ENCODE measurements at regions not wholly inside any gene's neighbourhood (a gene's known extent, or its start where the extent isn't known, plus 50 kb on each side); places are given as distances from the start of the nearest gene placed in this dataset.

DNA sequence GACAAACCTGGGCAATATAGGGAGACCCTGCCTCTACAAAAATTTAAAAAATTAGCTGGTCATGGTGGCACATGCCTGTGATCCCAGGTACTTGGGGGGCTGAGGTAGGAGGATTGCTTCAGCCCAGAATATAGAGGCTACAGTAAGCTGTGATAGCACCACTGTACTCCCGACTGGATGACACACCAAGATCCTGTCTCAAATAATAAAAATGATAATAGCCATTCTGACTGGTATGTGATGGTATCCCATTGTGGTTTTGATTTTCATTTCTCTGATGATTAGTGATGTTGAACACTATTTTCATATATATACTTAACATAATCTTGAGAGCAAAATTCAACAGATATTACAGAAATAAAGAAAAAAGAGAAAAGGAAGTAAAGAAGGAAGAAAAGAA is 1491.0 kb upstream of the PIK3C3 start:
- no peak for TF ChIP-seq JUND (IDR thresholded peaks at IDR 0.05; ENCODE audit: low read depth)
- DNase-seq (ENCODE audit: low read depth in 1 of 2, low spot score in 1 of 2) = no peak
- in situ Hi-C loops (cut with HindIII; ENCODE audit: low pct_unique_long_range_greater_than_20kb, low sequenced_read_pairs) = no loop called here

GRCh38 chr18:40453903-40454302 is 1501.1 kb upstream of the PIK3C3 start:
- TF ChIP-seq JUND (IDR thresholded peaks at IDR 0.05; ENCODE audit: low read depth) = no peak
- in situ Hi-C loops (cut with HindIII; ENCODE audit: low pct_unique_long_range_greater_than_20kb, low sequenced_read_pairs) = no loop called here
- DNase-seq (ENCODE audit: low read depth in 1 of 2, low spot score in 1 of 2) = no peak

DNA sequence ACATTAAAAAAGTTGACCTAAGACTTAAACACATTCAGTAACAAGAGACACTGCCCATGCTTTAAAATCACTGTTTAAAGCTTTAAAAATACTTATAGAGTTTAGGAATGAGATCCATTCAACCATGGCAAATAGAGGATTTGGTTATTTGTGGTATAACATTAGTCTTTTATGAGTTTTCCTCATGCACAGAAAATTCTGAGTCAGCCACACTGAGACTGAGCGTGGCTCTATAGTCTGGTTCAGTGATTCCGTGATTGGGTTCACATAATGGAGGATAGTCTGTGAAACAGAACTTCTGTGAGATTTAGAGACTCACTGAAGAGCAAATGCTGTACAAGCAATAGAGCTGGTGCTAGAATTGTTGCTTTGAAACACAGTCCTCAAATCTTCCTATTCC is 1502.4 kb upstream of the PIK3C3 start:
- TF ChIP-seq JUND (IDR thresholded peaks at IDR 0.05; ENCODE audit: low read depth) = no peak
- DNase-seq (ENCODE audit: low read depth in 1 of 2, low spot score in 1 of 2) = no peak
- in situ Hi-C loops (cut with HindIII; ENCODE audit: low pct_unique_long_range_greater_than_20kb, low sequenced_read_pairs) = no loop called here

DNA sequence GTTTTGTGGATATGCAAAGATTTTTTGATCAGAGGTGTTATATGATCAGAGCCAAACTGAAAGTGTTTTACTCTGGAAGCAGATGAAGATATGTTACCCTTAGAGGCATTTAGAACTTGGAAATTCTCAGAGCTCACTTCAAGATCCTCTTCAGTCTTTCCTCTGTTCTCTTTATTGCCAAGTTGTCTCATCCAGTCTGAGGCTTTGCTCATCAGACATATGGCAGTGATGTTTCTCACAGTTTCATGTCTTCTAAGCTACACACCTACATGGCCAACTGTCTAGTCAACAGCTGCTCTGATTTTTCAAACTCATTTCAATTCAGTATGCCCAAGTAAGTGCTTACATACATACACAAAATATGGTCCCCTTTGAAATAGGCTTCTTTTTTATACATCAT is 1504.3 kb upstream of the PIK3C3 start:
- in situ Hi-C loops (cut with HindIII; ENCODE audit: low pct_unique_long_range_greater_than_20kb, low sequenced_read_pairs) = no loop called here
- TF ChIP-seq JUND (IDR thresholded peaks at IDR 0.05; ENCODE audit: low read depth) = no peak
- no peak for DNase-seq (ENCODE audit: low read depth in 1 of 2, low spot score in 1 of 2)

DNA sequence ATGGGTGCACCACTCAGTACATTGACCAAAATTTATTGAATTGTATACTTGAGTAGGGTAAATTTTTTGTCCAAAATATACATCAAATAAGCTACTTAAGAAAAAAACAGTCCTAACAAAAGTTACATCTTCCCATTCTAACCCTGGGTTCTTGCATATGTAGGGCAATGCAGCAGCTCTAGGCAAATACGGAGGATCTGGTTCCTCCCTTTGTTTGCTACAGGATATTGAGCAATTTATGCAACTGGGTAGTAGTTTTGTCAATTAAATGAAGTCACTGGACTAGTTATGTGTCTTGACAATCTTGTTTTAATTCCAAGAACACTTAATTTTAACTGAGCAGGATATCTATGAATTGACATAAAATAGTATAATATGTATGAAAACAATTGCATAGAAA is 1507.2 kb upstream of the PIK3C3 start:
- in situ Hi-C loops (cut with HindIII; ENCODE audit: low pct_unique_long_range_greater_than_20kb, low sequenced_read_pairs) = no loop called here
- no peak for TF ChIP-seq JUND (IDR thresholded peaks at IDR 0.05; ENCODE audit: low read depth)
- no peak for DNase-seq (ENCODE audit: low read depth in 1 of 2, low spot score in 1 of 2)

- in situ Hi-C loops (cut with HindIII; ENCODE audit: low pct_unique_long_range_greater_than_20kb, low sequenced_read_pairs) = no loop called here
- no peak for DNase-seq (ENCODE audit: low read depth in 1 of 2, low spot score in 1 of 2)
- TF ChIP-seq JUND (IDR thresholded peaks at IDR 0.05; ENCODE audit: low read depth) = no peak
Measured at GRCh38 chr18:40440088-40440487, 1514.9 kb upstream of the PIK3C3 start.

DNA sequence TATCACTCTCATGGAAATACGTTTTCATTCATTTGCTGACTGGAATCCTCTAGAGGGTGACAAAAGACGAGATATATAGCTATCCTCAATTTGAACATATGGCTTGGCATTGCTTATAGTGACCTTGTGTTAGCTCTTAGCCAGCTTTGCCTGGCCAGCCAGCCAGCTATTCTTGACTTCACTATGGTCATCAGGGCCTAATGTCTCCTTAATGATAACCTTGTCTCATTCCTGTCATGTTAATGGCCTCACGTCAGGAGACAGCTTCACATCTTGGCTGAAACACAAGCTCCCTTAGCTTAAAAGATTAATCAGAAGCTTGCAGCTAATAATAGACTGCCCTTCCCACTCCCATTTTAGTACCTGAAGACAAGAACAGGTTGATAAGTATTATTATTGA is 1517.5 kb upstream of the PIK3C3 start:
- in situ Hi-C loops (cut with HindIII; ENCODE audit: low pct_unique_long_range_greater_than_20kb, low sequenced_read_pairs) = no loop called here
- TF ChIP-seq JUND (IDR thresholded peaks at IDR 0.05; ENCODE audit: low read depth) = no peak
- no peak for DNase-seq (ENCODE audit: low read depth in 1 of 2, low spot score in 1 of 2)

GRCh38 chr18:40431071-40431985 is 1523.7 kb upstream of the PIK3C3 start:
- TF ChIP-seq JUND (IDR thresholded peaks at IDR 0.05; ENCODE audit: low read depth) = no peak
- in situ Hi-C loops (cut with HindIII; ENCODE audit: low pct_unique_long_range_greater_than_20kb, low sequenced_read_pairs) = no loop called here
- no peak for DNase-seq (ENCODE audit: low read depth in 1 of 2, low spot score in 1 of 2)

- no peak for TF ChIP-seq JUND (IDR thresholded peaks at IDR 0.05; ENCODE audit: low read depth)
- in situ Hi-C loops (cut with HindIII; ENCODE audit: low pct_unique_long_range_greater_than_20kb, low sequenced_read_pairs) = no loop called here
- no peak for DNase-seq (ENCODE audit: low read depth in 1 of 2, low spot score in 1 of 2)
Measured at GRCh38 chr18:40423291-40423690, 1531.7 kb upstream of the PIK3C3 start.

- no peak for TF ChIP-seq JUND (IDR thresholded peaks at IDR 0.05; ENCODE audit: low read depth)
- in situ Hi-C loops (cut with HindIII; ENCODE audit: low pct_unique_long_range_greater_than_20kb, low sequenced_read_pairs) = no loop called here
- no peak for DNase-seq (ENCODE audit: low read depth in 1 of 2, low spot score in 1 of 2)
Measured at GRCh38 chr18:40420675-40421074, 1534.4 kb upstream of the PIK3C3 start.

GRCh38 chr18:40417501-40417900 is 1537.5 kb upstream of the PIK3C3 start:
- in situ Hi-C loops (cut with HindIII; ENCODE audit: low pct_unique_long_range_greater_than_20kb, low sequenced_read_pairs) = no loop called here
- TF ChIP-seq JUND (IDR thresholded peaks at IDR 0.05; ENCODE audit: low read depth) = no peak
- no peak for DNase-seq (ENCODE audit: low read depth in 1 of 2, low spot score in 1 of 2)

- no peak for DNase-seq (ENCODE audit: low read depth in 1 of 2, low spot score in 1 of 2)
- in situ Hi-C loops (cut with HindIII; ENCODE audit: low pct_unique_long_range_greater_than_20kb, low sequenced_read_pairs) = no loop called here
- no peak for TF ChIP-seq JUND (IDR thresholded peaks at IDR 0.05; ENCODE audit: low read depth)
Measured at GRCh38 chr18:40415821-40416220, 1539.2 kb upstream of the PIK3C3 start.

DNA sequence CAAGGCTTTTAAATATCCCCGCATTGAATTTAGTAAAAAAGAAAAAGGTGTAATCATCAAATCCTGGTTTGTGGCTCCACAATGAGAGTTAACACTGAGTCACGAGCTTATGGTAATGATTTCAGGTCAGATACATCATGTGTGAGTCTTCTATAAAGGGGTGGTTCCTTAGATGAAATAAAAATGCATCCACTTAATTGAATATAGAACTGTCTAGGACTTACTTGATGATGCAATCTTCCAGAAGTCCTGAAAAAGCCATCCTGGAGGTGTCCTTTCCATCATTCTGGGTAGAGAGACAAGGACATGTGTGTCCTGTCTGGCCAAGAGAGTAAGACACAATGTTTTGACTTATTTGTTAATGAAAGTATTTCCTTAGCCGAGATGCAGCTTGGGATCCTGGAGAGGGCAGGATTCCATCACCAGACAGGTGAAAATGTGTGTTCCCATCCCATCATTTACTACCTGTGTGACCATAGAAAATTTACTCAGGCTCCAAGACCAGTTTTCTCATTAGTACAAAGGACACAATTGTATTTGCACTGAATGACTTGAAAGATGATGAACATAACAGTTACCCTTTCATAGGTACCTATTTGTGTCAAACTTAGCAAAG is 1539.8 kb upstream of the PIK3C3 start:
- in situ Hi-C loops (cut with HindIII; ENCODE audit: low pct_unique_long_range_greater_than_20kb, low sequenced_read_pairs) = no loop called here
- DNase-seq (ENCODE audit: low read depth in 1 of 2, low spot score in 1 of 2) = no peak
- TF ChIP-seq JUND (IDR thresholded peaks at IDR 0.05; ENCODE audit: low read depth) = no peak

All from T47D (cell line).